D341Med (cell line): ENCODE measurements at regions not wholly inside any gene's neighbourhood (a gene's known extent, or its start where the extent isn't known, plus 50 kb on each side); places are given as distances from the start of the nearest gene placed in this dataset.

ENCODE experiments used
- DNase-seq: peaks from one replicate; pipeline ENCODE4 v3.0.0; 2012; ENCODE audit warnings: low spot score

DNA sequence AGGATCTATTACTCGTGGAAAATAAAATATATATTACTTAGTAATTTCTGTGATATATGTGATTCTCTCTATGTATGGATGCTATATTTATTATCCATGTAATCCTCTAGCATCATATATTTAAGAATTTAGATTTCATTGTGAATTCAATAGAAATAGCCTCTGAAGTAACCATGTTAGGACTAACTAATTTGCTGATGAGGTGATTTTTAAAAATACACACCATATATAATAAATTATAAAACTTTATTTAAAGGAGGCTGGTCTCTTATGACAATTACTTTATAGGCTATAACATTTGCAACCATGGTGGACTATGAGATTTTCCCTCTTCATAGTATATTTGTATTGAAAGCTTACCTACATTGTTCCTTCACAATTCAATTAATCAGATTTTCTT lies 424.9 kb upstream of the MGAT4C start:
- DNase-seq = no peak

- DNase-seq = no peak
Observed at GRCh38 chr12:86675197-86675596, 419.0 kb upstream of the MGAT4C start.

GRCh38 chr12:86670986-86671385 lies 414.8 kb upstream of the MGAT4C start:
- no peak for DNase-seq

GRCh38 chr12:86669010-86669409 lies 412.8 kb upstream of the MGAT4C start:
- no peak for DNase-seq

- no peak for DNase-seq
Observed at GRCh38 chr12:86666316-86666715, 410.1 kb upstream of the MGAT4C start.

- DNase-seq = no peak
Observed at GRCh38 chr12:86663716-86664115, 407.5 kb upstream of the MGAT4C start.

DNA sequence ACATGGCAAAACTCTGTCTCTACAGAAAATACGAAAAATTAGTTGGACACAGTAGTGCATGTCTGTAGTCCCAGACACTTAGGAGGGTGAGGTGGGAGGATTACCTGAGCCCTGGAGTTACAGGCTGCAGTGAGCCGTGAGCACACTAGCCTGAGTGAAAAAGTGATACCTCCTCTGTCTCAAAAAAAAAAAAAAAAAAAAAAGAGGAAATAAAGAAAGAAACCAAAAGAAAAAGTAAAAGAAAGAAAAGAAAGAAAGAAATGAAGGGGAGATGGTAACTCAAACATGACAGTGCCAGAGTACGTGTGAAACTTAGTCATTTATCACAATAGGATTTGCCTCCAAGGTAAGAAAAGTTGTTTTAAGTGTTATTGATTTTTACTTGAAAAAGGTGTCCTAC lies 407.0 kb upstream of the MGAT4C start:
- DNase-seq = no peak

- no peak for DNase-seq
Observed at GRCh38 chr12:86662464-86662863, 406.3 kb upstream of the MGAT4C start.

- no peak for DNase-seq
Observed at GRCh38 chr12:86660488-86661147, 404.4 kb upstream of the MGAT4C start.

DNA sequence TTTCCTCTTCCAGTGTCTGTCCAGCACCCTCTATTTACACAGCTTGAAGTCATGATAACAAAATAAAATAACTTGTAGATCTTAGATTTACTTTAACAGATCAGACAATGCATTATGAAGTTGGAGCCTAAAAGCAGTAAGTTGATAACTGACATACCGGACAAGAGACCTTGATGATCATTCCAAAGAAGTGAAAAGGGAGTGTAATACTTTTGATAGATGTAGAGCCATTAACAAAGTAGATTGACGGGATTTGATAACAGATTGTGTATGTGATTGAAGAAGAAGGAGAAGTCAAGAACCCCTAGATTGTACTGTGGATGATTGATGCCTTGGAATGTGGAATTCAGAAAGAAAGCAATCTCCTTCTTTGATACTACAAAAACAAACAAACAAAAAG lies 403.8 kb upstream of the MGAT4C start:
- DNase-seq = no peak

- DNase-seq = no peak
Observed at GRCh38 chr12:86658303-86658702, 402.1 kb upstream of the MGAT4C start.

- no peak for DNase-seq
Observed at GRCh38 chr12:86647800-86648199, 391.6 kb upstream of the MGAT4C start.

DNA sequence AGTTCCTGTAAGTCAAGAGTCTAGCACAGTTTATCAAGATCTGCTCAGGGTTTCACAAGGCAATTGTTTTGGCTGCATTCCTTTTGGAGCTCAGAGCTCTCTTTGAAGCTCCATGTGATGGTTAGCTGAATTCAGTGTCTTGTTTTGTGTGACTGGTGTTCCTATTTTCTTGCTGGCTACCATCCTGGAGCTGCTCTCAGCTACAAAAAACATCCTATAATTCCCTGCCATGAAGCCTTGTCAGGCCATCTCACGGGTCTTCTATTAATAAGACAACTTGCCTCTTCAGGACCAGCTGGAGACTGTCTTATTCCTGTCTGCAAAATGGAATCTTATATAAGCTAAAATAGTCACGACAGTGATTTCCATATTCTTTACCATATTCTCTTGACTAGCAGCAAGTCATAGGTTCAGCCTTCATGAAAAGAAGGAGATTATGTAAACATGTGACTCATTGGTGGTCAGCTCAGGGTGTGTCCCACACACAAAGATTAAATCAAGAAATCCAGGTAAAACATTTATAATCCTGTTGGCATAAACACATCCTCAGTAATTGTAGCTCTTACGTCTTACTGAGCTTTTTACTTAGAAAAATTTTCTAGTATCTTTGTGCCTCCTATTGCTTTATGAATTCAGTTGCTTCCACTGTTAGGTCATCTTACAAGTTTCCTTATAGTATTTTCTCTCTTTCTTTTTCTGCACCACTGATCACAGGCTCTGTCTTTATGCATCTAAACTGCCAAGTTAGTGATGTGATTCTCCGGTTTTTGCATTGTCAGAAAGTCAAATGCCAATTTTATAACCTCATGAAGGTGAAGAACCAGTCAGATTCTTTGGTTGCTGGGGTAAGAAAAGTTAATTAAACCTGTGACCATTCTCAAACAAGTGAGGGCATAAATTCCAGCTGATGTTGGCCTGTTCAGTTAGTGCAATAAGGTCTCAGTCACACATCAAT lies 378.5 kb upstream of the MGAT4C start:
- DNase-seq = no peak

DNA sequence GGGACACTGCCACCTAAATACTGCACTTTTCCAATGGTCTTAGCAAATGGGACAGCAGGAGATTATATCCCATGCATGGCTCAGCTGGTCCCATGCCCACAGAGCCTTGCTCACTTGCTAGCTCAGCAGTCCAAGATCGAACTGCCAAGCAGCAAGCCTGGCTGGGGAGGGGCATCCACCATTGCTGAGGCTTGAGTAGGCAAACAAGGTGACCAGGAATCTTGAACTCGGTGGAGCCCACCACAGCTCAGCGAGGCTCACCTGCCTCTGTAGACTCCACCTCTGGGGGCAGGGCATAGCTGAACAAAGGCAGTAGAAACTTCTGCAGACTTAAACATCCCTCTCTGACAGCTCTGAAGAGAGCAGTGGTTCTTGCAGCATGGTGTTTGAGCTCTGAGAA lies 370.8 kb upstream of the MGAT4C start:
- no peak for DNase-seq

- no peak for DNase-seq
Observed at GRCh38 chr12:86623267-86623666, 367.1 kb upstream of the MGAT4C start.

DNA sequence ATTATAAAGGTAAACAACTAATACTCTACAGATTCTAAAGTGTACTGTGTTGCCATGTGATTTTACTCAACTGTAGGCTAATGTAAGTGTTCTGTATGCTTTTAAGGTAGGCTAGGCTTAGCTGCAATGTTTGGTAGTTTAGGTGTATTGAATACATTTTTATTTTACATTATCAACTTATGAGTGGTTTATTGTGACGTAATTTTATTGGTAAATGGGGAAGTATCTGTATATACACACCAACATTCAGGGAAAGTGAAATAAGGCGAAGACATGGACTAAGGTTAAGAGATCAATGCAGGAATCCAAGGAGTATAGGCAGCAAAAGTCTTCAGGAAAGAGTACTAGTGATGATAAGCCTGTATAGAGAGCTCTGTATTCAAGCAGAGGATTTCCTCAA lies 365.8 kb upstream of the MGAT4C start:
- no peak for DNase-seq

DNA sequence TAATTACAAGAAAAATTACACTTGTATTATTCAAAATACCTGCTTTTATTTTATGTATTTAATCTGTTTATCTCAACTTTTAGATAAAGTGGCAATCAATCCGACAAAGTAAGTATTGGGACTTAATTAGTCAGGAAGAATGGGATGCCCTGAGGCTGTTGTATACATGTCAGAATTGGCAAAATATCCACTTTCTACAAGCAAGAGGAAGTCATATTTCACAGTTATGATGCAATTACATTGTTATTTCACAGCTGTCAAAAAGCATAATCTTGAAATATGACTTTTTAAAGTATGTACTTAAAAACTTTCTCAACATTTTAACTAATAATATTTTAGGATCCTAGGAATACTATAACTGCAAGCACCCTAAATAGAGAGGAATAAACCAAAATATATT lies 357.1 kb upstream of the MGAT4C start:
- no peak for DNase-seq

DNA sequence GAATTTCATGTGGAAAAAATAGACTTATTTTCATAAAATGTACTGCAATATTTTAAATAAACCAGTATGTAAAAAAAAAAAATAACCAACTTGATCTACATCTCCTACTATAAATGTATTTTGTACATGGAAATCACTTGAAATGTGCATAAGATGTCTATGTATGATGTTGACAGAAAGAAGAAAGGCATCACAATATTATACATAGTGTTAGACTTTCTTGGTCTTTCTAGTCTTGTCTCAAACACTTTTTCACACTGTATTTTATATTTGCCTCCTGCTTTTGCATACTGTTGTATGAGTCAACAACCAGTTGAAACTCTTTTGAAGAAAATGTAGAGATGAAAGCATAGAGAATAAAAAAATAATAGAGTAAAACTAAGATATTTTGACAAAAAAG lies 352.4 kb upstream of the MGAT4C start:
- no peak for DNase-seq

DNA sequence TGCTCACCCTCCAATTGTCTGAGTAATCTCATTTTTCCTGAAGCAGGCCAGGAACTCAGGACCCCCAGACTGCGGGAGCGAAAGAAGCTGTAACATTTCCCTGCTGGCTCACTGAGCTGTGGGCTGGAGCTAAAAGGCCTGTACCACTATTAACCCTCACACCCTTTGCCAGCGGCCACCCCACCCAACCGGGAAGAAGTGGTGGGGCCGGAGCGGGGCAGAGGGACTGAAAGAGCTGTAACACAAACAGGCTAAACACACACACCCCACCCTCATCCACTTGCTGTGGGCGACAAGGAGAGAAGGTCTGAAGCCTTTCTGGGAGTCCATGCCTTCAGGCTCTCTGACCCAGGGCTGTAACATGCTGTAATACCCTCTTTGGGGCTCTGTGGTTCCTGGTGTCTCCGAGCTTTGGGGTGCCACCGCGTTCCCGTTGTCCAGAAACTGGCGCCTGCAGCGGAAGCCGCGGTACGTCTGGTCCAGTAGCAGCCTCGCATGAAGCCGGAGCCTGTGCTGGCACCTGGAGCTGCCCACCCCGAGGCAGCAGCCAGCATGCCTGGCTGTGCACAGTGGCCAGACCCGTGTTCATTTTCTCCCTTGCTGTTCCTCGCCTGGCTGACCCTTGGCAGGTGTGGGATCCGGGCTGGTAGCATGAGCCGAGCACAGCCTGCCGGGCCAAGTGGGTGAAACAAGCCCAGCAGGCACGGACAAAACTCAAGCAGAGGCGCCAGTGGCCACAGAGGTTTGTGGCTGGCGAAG lies 345.5 kb upstream of the MGAT4C start:
- no peak for DNase-seq

- no peak for DNase-seq
Observed at GRCh38 chr12:86600664-86601231, 344.6 kb upstream of the MGAT4C start.

- DNase-seq = no peak
Observed at GRCh38 chr12:86597431-86597830, 341.2 kb upstream of the MGAT4C start.

GRCh38 chr12:86590296-86590695 lies 334.1 kb upstream of the MGAT4C start:
- DNase-seq = no peak
